T-helper 1 cell treated with Interleukin-12 subunit alpha and Interleukin-12 subunit beta and Interleukin-4 antibody, amounts not matched to agents 30 μg/mL and 1 μg/mL, for 36 hours (primary cell): ENCODE measurements at regions not wholly inside any gene's neighbourhood (a gene's known extent, or its start where the extent isn't known, plus 50 kb on each side); places are given as distances from the start of the nearest gene placed in this dataset.
"Not testable (repeated sequence)": the region's sequence is repeated elsewhere in the genome, so short reads cannot be mapped to it uniquely, and the experiment has no call there.

Experiments
- H3K27ac Mint-ChIP-seq: one replicate; pipeline ENCODE4 v1.8.0; 2021; ENCODE audit warnings: mild to moderate bottlenecking, mixed read lengths
- H3K27me3 Mint-ChIP-seq: one replicate; pipeline ENCODE4 v1.8.0; 2021; ENCODE audit warnings: low read depth, mixed read lengths
- H3K36me3 Mint-ChIP-seq: one replicate; pipeline ENCODE4 v1.8.0; 2021; ENCODE audit warnings: low read depth, mixed read lengths
- H3K4me1 Mint-ChIP-seq: one replicate; pipeline ENCODE4 v1.8.0; 2021; ENCODE audit warnings: low read depth, mixed read lengths
- H3K4me3 Mint-ChIP-seq: one replicate; pipeline ENCODE4 v1.8.0; 2021; ENCODE audit warnings: mild to moderate bottlenecking, moderate library complexity, mixed read lengths
- H3K9me3 Mint-ChIP-seq: one replicate; pipeline ENCODE4 v1.8.0; 2021; ENCODE audit warnings: mixed read lengths

GRCh38 chr21:10384304-10384861 lies 137.0 kb upstream of the TPTE start:
- H3K27me3 Mint-ChIP-seq, H3K4me1 Mint-ChIP-seq, H3K27ac Mint-ChIP-seq, H3K36me3 Mint-ChIP-seq, H3K4me3 Mint-ChIP-seq, H3K9me3 Mint-ChIP-seq: not testable (repeated sequence)

GRCh38 chr21:10385202-10385601 lies 136.2 kb upstream of the TPTE start:
- H3K9me3 Mint-ChIP-seq, H3K4me3 Mint-ChIP-seq, H3K27me3 Mint-ChIP-seq, H3K27ac Mint-ChIP-seq, H3K4me1 Mint-ChIP-seq, H3K36me3 Mint-ChIP-seq: not testable (repeated sequence)

- H3K27me3 Mint-ChIP-seq, H3K27ac Mint-ChIP-seq, H3K9me3 Mint-ChIP-seq, H3K4me1 Mint-ChIP-seq, H3K4me3 Mint-ChIP-seq, H3K36me3 Mint-ChIP-seq: not testable (repeated sequence)
Measured at GRCh38 chr21:10385898-10386527, 135.4 kb upstream of the TPTE start.

GRCh38 chr21:10387692-10388450 lies 133.5 kb upstream of the TPTE start:
- H3K4me3 Mint-ChIP-seq, H3K36me3 Mint-ChIP-seq, H3K27ac Mint-ChIP-seq, H3K4me1 Mint-ChIP-seq, H3K27me3 Mint-ChIP-seq, H3K9me3 Mint-ChIP-seq: not testable (repeated sequence)

GRCh38 chr21:10388625-10389024 lies 132.8 kb upstream of the TPTE start:
- not testable (repeated sequence) for H3K4me3 Mint-ChIP-seq, H3K27ac Mint-ChIP-seq, H3K9me3 Mint-ChIP-seq, H3K27me3 Mint-ChIP-seq, H3K4me1 Mint-ChIP-seq, H3K36me3 Mint-ChIP-seq

GRCh38 chr21:10392301-10392700 lies 129.1 kb upstream of the TPTE start:
- not testable (repeated sequence) for H3K27me3 Mint-ChIP-seq, H3K27ac Mint-ChIP-seq, H3K36me3 Mint-ChIP-seq, H3K4me1 Mint-ChIP-seq, H3K4me3 Mint-ChIP-seq, H3K9me3 Mint-ChIP-seq

- H3K4me1 Mint-ChIP-seq, H3K9me3 Mint-ChIP-seq, H3K27me3 Mint-ChIP-seq, H3K4me3 Mint-ChIP-seq, H3K27ac Mint-ChIP-seq, H3K36me3 Mint-ChIP-seq: not testable (repeated sequence)
Measured at GRCh38 chr21:10395963-10396362, 125.4 kb upstream of the TPTE start.

- H3K9me3 Mint-ChIP-seq, H3K27ac Mint-ChIP-seq, H3K4me3 Mint-ChIP-seq, H3K4me1 Mint-ChIP-seq, H3K36me3 Mint-ChIP-seq, H3K27me3 Mint-ChIP-seq: not testable (repeated sequence)
Measured at GRCh38 chr21:10397495-10397915, 123.9 kb upstream of the TPTE start.

GRCh38 chr21:10398692-10399489 lies 122.5 kb upstream of the TPTE start:
- not testable (repeated sequence) for H3K9me3 Mint-ChIP-seq, H3K4me1 Mint-ChIP-seq, H3K27ac Mint-ChIP-seq, H3K27me3 Mint-ChIP-seq, H3K36me3 Mint-ChIP-seq, H3K4me3 Mint-ChIP-seq

- not testable (repeated sequence) for H3K27ac Mint-ChIP-seq, H3K4me3 Mint-ChIP-seq, H3K36me3 Mint-ChIP-seq, H3K27me3 Mint-ChIP-seq, H3K4me1 Mint-ChIP-seq
- H3K9me3 Mint-ChIP-seq: peaks cover 13% of the 10 kb centered on the region
Measured at GRCh38 chr21:10400622-10401361, 120.6 kb upstream of the TPTE start.

GRCh38 chr21:10402461-10402860 lies 118.9 kb upstream of the TPTE start:
- H3K27me3 Mint-ChIP-seq, H3K4me3 Mint-ChIP-seq, H3K27ac Mint-ChIP-seq, H3K36me3 Mint-ChIP-seq, H3K4me1 Mint-ChIP-seq: not testable (repeated sequence)
- H3K9me3 Mint-ChIP-seq: peaks cover 19% of the 10 kb centered on the region

- not testable (repeated sequence) for H3K4me1 Mint-ChIP-seq, H3K27me3 Mint-ChIP-seq, H3K27ac Mint-ChIP-seq, H3K4me3 Mint-ChIP-seq, H3K36me3 Mint-ChIP-seq
- peaks cover 19% of the 10 kb centered on the region for H3K9me3 Mint-ChIP-seq
Measured at GRCh38 chr21:10405331-10405730, 116.1 kb upstream of the TPTE start.

GRCh38 chr21:10409786-10410185 lies 111.6 kb upstream of the TPTE start:
- H3K27ac Mint-ChIP-seq, H3K4me3 Mint-ChIP-seq, H3K4me1 Mint-ChIP-seq, H3K36me3 Mint-ChIP-seq, H3K27me3 Mint-ChIP-seq: not testable (repeated sequence)
- peaks cover 14% of the 10 kb centered on the region for H3K9me3 Mint-ChIP-seq

- not testable (repeated sequence) for H3K4me1 Mint-ChIP-seq, H3K9me3 Mint-ChIP-seq, H3K36me3 Mint-ChIP-seq, H3K27me3 Mint-ChIP-seq, H3K4me3 Mint-ChIP-seq, H3K27ac Mint-ChIP-seq
Measured at GRCh38 chr21:10410354-10410929, 110.9 kb upstream of the TPTE start.
